Sciatic nerve (tissue), 2 donors: ENCODE measurements at regions not wholly inside any gene's neighbourhood (a gene's known extent, or its start where the extent isn't known, plus 50 kb on each side); places are given as distances from the start of the nearest gene placed in this dataset.

ENCODE experiments used
- ATAC-seq: fragments of 200-7000 bp; cut with Tn5 transposase; one replicate; pipeline ENCODE4 v1.9.1; 2020; ENCODE audit warnings: mild to moderate bottlenecking, moderate library complexity
- DNase-seq: peaks from one replicate; pipeline ENCODE4 v3.0.0-alpha.2; 2020; ENCODE audit warnings: low spot score
- intact Hi-C: fragments of 100-400 bp; cut with DNase I; formaldehyde crosslinking; loops from one replicate; pipeline ENCODE4 v1.14.2; 2022
- donor health status: DM: no; HTN: no; CAD: no.
- donor health status: DM: no; HTN: no; CAD: no.

- intact Hi-C loops = no loop called here
- DNase-seq = no peak
- ATAC-seq = no peak
Measured at GRCh38 chr2:226077841-226078240, 678.3 kb downstream of the NYAP2 start.

- ATAC-seq (no peak), DNase-seq (no peak)
- intact Hi-C loops = no loop called here
Measured at GRCh38 chr2:226077031-226077430, 677.5 kb downstream of the NYAP2 start.

DNA sequence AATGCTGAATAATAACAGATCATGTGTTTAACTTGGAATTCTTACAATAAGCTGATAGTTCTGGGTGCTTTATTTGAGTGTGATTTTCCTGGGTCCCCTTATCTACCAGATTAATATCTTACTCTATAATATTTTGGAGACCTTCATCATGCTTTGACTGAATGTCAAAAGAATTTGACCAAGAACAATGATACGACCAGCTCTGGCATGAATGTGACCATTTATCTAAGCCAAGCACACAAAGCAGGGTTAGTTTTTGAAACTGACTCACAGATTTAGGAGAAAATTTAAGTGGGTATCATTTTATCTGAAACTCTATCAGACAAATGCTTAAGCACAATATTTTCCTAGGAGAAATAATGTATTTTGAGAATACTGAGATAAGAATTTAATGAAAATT, 677.0 kb downstream of the NYAP2 start:
- ATAC-seq (no peak), DNase-seq (no peak)
- intact Hi-C loops = no loop called here

DNA sequence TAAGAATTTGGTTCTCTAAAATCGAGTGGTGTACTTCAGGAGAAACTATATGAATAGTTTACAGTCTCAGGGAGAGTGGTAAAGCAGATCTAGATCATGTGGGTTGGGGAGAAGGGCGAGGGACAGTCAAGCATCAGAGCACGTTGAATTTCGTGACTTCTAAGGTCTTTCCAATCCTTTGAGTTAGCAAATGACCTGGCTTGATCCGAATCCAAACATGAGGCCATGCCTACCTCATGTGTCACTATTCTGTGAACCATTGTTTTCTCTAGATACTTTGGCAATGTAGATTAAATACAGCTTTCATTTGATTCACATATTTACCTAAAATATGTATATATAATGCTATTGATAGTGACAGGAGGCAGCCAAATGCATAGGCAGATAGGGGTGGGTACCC, 674.9 kb downstream of the NYAP2 start:
- DNase-seq (no peak), ATAC-seq (no peak)
- intact Hi-C loops = no loop called here

DNA sequence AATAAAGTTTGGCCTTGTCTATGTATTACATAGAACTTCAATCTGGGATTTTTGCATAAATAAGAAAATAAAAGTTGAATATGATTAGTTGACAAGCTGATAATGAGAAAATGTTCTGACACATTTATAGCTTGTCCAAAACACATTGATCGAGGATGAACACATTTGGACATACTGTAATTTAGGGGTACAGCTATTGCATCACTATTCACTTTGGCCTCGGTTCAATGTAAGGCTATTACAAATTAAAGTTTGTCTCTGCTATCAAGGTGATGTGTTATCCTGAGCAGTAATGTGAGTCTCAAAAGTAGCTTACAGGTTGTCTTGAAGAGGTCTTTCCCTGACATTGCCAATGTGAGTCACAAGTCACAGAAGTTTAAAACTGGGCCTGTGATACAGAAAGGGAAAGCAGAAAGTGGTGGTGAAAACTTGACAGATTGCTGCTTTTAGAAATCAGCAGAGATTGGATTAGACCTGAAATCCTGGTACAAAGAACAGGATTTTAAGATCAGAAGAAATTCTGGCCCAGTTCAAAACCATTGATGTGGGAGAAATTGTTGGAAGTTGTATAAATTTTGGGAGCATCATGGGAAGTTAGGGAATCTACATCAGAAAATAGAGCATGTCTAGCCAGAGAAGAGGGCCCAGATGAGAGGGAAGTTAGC, 674.1 kb downstream of the NYAP2 start:
- intact Hi-C loops = no loop called here
- ATAC-seq (no peak), DNase-seq (no peak)

- intact Hi-C loops = no loop called here
- DNase-seq = no peak
- no peak for ATAC-seq
Measured at GRCh38 chr2:226066873-226067272, 667.4 kb downstream of the NYAP2 start.

- intact Hi-C loops = no loop called here
- ATAC-seq (no peak), DNase-seq (no peak)
Measured at GRCh38 chr2:226066391-226066790, 666.9 kb downstream of the NYAP2 start.

GRCh38 chr2:226064932-226065570, 665.5 kb downstream of the NYAP2 start:
- intact Hi-C loops = no loop called here
- no peak for DNase-seq
- ATAC-seq = no peak

- intact Hi-C loops = no loop called here
- no peak for DNase-seq
- ATAC-seq = no peak
Measured at GRCh38 chr2:226063704-226064440, 664.4 kb downstream of the NYAP2 start.

GRCh38 chr2:226059961-226060627, 660.6 kb downstream of the NYAP2 start:
- ATAC-seq (no peak), DNase-seq (no peak)
- intact Hi-C loops = no loop called here

- no peak for DNase-seq
- intact Hi-C loops = no loop called here
- ATAC-seq = no peak
Measured at GRCh38 chr2:226057914-226058313, 658.4 kb downstream of the NYAP2 start.

- no peak for DNase-seq
- no peak for ATAC-seq
- intact Hi-C loops = no loop called here
Measured at GRCh38 chr2:226057365-226057764, 657.9 kb downstream of the NYAP2 start.

- intact Hi-C loops = no loop called here
- no peak for ATAC-seq
Measured at GRCh38 chr2:226052772-226053416, 653.4 kb downstream of the NYAP2 start.

DNA sequence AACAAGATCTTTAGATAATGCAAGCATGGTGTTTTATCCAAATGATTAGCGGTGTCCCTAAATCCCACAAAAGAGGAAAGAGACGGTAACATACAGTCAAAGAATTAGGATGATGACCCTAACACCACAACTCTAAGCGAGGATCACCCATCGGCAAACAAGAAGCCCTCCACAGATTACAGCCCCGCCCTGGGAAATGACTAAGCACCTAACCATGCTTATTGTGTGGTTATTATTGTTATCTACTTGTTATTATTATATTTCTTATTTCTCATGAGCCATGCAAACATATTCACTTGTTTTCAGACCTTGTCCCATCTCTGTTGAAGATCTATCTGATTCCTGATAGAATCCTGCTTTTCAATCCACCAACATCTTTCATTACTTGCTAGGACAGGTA, 651.3 kb downstream of the NYAP2 start:
- no peak for DNase-seq
- no peak for ATAC-seq
- intact Hi-C loops = no loop called here

More at GRCh38 chr2:226052772-226053416, 653.4 kb downstream of the NYAP2 start:
- DNase-seq = no peak

- DNase-seq (no peak), ATAC-seq (no peak)
- intact Hi-C loops = no loop called here
Measured at GRCh38 chr2:226048611-226049010, 649.1 kb downstream of the NYAP2 start.

GRCh38 chr2:226045080-226045479, 645.6 kb downstream of the NYAP2 start:
- intact Hi-C loops = no loop called here
- no peak for DNase-seq
- ATAC-seq = no peak

DNA sequence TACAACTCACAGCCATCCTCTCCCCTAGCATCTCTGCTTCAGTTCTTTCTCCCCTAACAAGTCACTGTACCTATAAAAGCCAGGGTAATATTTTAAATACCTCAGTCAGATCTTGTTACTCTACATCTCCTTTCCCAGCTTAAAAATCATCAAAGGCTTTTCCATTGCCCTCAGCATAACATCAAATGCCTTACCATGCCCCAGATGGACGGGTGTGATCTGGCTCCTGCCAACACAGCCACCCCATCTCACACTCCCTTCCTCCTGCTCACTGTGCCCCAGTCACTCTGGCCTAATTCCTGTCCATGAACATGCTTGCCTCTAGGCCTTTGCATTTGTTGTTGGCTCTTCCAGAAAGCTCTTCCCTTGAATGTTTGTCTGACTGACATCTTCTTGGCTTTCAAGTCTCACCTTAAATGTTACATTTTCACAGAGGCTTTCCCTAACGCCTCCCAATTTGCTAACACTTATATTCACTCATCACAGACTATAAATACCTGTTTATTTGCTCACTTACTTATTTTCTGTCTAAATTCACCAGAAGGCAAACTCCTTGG, 640.9 kb downstream of the NYAP2 start:
- ATAC-seq (no peak), DNase-seq (no peak)
- intact Hi-C loops = no loop called here

DNA sequence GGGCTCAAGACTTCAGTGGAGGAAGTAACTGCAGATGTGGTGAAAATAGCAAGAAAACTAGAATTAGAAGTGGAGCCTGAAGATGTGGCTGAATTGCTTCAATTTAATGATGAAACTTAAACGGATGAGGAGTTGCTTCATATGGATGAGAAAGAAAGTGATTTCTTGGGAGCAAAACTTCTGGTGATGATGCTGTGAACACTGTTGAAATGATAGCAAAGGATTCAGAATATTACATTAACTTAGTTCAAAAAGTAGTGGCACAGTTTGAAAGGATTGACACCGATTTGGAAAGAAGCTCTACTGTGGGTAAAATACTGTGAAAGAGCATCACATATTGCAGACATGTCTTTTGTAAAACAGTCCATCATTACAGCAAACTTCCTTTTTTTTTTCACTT, 638.0 kb downstream of the NYAP2 start:
- DNase-seq (no peak), ATAC-seq (no peak)
- intact Hi-C loops = no loop called here
